ENCODE measurements at regions not wholly inside any gene's neighbourhood (a gene's known extent, or its start where the extent isn't known, plus 50 kb on each side); places are given as distances from the start of the nearest gene placed in this dataset.

GRCh38 chr13:29654384-29654783, 58.9 kb upstream of the SLC7A1 start:
- Histone ChIP-seq H3K27ac (ENCODE audit: low read depth in 1 of 2, low read length in 2 of 2) (no peak overlapping the region), H3K27me3 (ENCODE audit: control insufficient read depth in 4 of 4, insufficient read depth in 4 of 4, low read length in 3 of 4) (peaks cover 0 to 2% (median 0%) of the 10 kb centered on the region in 4 donors), H3K4me1 (ENCODE audit: control insufficient read depth in 4 of 4, insufficient read depth in 4 of 4, low read length in 3 of 4) (peaks cover 0 to 1% (median 0%) of the 10 kb centered on the region in 4 donors), H3K4me3 (ENCODE audit: low read depth in 1 of 3, low read length in 3 of 3) (no peak overlapping the region), H3K9me3 (ENCODE audit: control insufficient read depth in 4 of 4, low read length in 3 of 4) (peaks cover 0 to 3% (median 0%) of the 10 kb centered on the region in 4 donors), H3K9ac (ENCODE audit: low read depth in 1 of 2, low read length in 2 of 2) (no peak overlapping the region), H3K36me3 (ENCODE audit: control insufficient read depth in 4 of 4, insufficient read depth in 3 of 4, low read depth in 1 of 4, low read length in 3 of 4) (no peaks in the 10 kb centered on the region)
- no peak for DNase-seq (ENCODE audit: low spot score)
- TF ChIP-seq RAD21 (IDR thresholded peaks at IDR 0.05) (no peak), ATF3 (IDR thresholded peaks at IDR 0.05) (no peak), HNF4A (conservative IDR thresholded peaks at IDR 0.05) (no peak), SP1 (IDR thresholded peaks at IDR 0.05) (no peak), JUND (IDR thresholded peaks at IDR 0.05) (no peak), REST (IDR thresholded peaks at IDR 0.05) (no peak), GABPA (IDR thresholded peaks at IDR 0.05 in 1 of 2, conservative IDR thresholded peaks at IDR 0.05 in 1 of 2) (no peak), MAX (IDR thresholded peaks at IDR 0.05) (no peak), FOXA2 (IDR thresholded peaks at IDR 0.05) (no peak), YY1 (IDR thresholded peaks at IDR 0.05) (no peak), FOXA1 (IDR thresholded peaks at IDR 0.05) (no peak), EGR1 (IDR thresholded peaks at IDR 0.05; ENCODE audit: low read depth in 2 of 2) (no peak), TAF1 (conservative IDR thresholded peaks at IDR 0.05) (no peak), ZBTB33 (IDR thresholded peaks at IDR 0.05) (no peak), HNF4G (IDR thresholded peaks at IDR 0.05) (no peak)
- WGBS, result 94% methylated on average over 6 of the region's 6 CpGs

- WGBS, result 86% methylated on average over 2 of the region's 2 CpGs
- H3K4me3 ChIP-seq (ENCODE audit: low read depth in 1 of 3, low read length in 3 of 3), result no peak overlapping the region
Measured at GRCh38 chr13:29648760-29649159, 53.3 kb upstream of the SLC7A1 start.

More at GRCh38 chr13:29648760-29649159, 53.3 kb upstream of the SLC7A1 start:
- no peaks in the 10 kb centered on the region for H3K9me3 ChIP-seq (ENCODE audit: control insufficient read depth in 4 of 4, low read length in 3 of 4)
- no peak overlapping the region for H3K27ac ChIP-seq (ENCODE audit: low read depth in 1 of 2, low read length in 2 of 2)
- no peaks in the 10 kb centered on the region for H3K4me1 ChIP-seq (ENCODE audit: control insufficient read depth in 4 of 4, insufficient read depth in 4 of 4, low read length in 3 of 4)
- no peaks in the 10 kb centered on the region for H3K27me3 ChIP-seq (ENCODE audit: control insufficient read depth in 4 of 4, insufficient read depth in 4 of 4, low read length in 3 of 4)
- no peak for TF ChIP-seq RXRA (IDR thresholded peaks at IDR 0.05)
- no peak for TF ChIP-seq JUND (IDR thresholded peaks at IDR 0.05)
- TF ChIP-seq FOXA1 (IDR thresholded peaks at IDR 0.05), result no peak
- no peak for TF ChIP-seq YY1 (IDR thresholded peaks at IDR 0.05)
- no peak for TF ChIP-seq NR2F2 (IDR thresholded peaks at IDR 0.05)
- TF ChIP-seq RAD21 (IDR thresholded peaks at IDR 0.05), result no peak
- TF ChIP-seq GABPA (IDR thresholded peaks at IDR 0.05 in 1 of 2, conservative IDR thresholded peaks at IDR 0.05 in 1 of 2), result no peak
- TF ChIP-seq ZBTB33 (IDR thresholded peaks at IDR 0.05), result no peak
- TF ChIP-seq TAF1 (conservative IDR thresholded peaks at IDR 0.05), result no peak
- no peak for TF ChIP-seq REST (IDR thresholded peaks at IDR 0.05)
- no peak for TF ChIP-seq SP1 (IDR thresholded peaks at IDR 0.05)
- TF ChIP-seq MAX (IDR thresholded peaks at IDR 0.05), result no peak
- no peak for TF ChIP-seq HNF4G (IDR thresholded peaks at IDR 0.05)
- no peak for DNase-seq (ENCODE audit: low spot score)
- H3K36me3 ChIP-seq (ENCODE audit: control insufficient read depth in 4 of 4, insufficient read depth in 3 of 4, low read depth in 1 of 4, low read length in 3 of 4), result no peaks in the 10 kb centered on the region
- H3K9ac ChIP-seq (ENCODE audit: low read depth in 1 of 2, low read length in 2 of 2), result no peak overlapping the region

Measured in liver (tissue), 7 donors.